ENCODE measurements at regions not wholly inside any gene's neighbourhood (a gene's known extent, or its start where the extent isn't known, plus 50 kb on each side); places are given as distances from the start of the nearest gene placed in this dataset.

- DNase-seq, result no peak
Measured at GRCh38 chr7:155138204-155138603, 68.1 kb downstream of the HTR5A start.

GRCh38 chr7:155141562-155141961, 71.4 kb downstream of the HTR5A start:
- DNase-seq, result no peak

- DNase-seq, result no peak
Measured at GRCh38 chr7:155143381-155143780, 73.3 kb downstream of the HTR5A start.

- DNase-seq, result no peak
Measured at GRCh38 chr7:155144371-155144770, 74.2 kb downstream of the HTR5A start.

- no peak for DNase-seq
Measured at GRCh38 chr7:155145477-155146255, 75.5 kb downstream of the HTR5A start.

- no peak for DNase-seq
Measured at GRCh38 chr7:155147172-155147571, 77.0 kb downstream of the HTR5A start.

GRCh38 chr7:155147624-155148023, 77.5 kb downstream of the HTR5A start:
- no peak for DNase-seq

GRCh38 chr7:155153676-155154075, 83.6 kb downstream of the HTR5A start:
- DNase-seq, result no peak

GRCh38 chr7:155154586-155154985, 84.5 kb downstream of the HTR5A start:
- DNase-seq, result no peak

- DNase-seq, result no peak
Measured at GRCh38 chr7:155161690-155162089, 91.6 kb downstream of the HTR5A start.

- DNase-seq, result no peak
Measured at GRCh38 chr7:155162422-155162821, 92.3 kb downstream of the HTR5A start.

GRCh38 chr7:155163696-155164095, 93.6 kb downstream of the HTR5A start:
- no peak for DNase-seq

- DNase-seq, result no peak
Measured at GRCh38 chr7:155164316-155164715, 94.2 kb downstream of the HTR5A start.

- DNase-seq, result no peak
Measured at GRCh38 chr7:155166108-155166507, 96.0 kb downstream of the HTR5A start.

- DNase-seq, result peak; percentile 84
Measured at GRCh38 chr7:155166673-155167370, 96.7 kb downstream of the HTR5A start.

- DNase-seq, result no peak
Measured at GRCh38 chr7:155167706-155168365, 97.7 kb downstream of the HTR5A start.

GRCh38 chr7:155168597-155169480, 98.7 kb downstream of the HTR5A start:
- DNase-seq, result no peak

GRCh38 chr7:155169498-155170065, 99.5 kb downstream of the HTR5A start:
- no peak for DNase-seq

- DNase-seq, result no peak
Measured at GRCh38 chr7:155170331-155170730, 100.2 kb downstream of the HTR5A start.

GRCh38 chr7:155172141-155172540, 102.0 kb downstream of the HTR5A start:
- DNase-seq, result no peak

GRCh38 chr7:155173905-155174304, 103.8 kb downstream of the HTR5A start:
- no peak for DNase-seq

- no peak for DNase-seq
Measured at GRCh38 chr7:155178096-155178495, 108.0 kb downstream of the HTR5A start.

All from fibroblast of skin of back (primary cell).